SK-N-SH treated with all-trans-retinoic acid at 6 μM for 48 hours (cell line): ENCODE measurements at regions not wholly inside any gene's neighbourhood (a gene's known extent, or its start where the extent isn't known, plus 50 kb on each side); places are given as distances from the start of the nearest gene placed in this dataset.

Experiments
- ATAC-seq: fragments of 200-7000 bp; cut with Tn5 transposase; 3 replicates; pipeline ENCODE4 v1.9.1; 2020; ENCODE audit warnings: mild to moderate bottlenecking, moderate library complexity
- ARNTL ChIP-seq: fragments of 450-650 bp; formaldehyde crosslinking; IDR thresholded peaks from 2 replicates; pipeline ENCODE4 v1.5.0; 2020; ENCODE audit warnings: low read depth, mild to moderate bottlenecking, moderate library complexity, borderline replicate concordance
- BACH2 ChIP-seq: fragments of 250-450 bp; sonication (Bioruptor Pico); IDR thresholded peaks from 2 replicates; pipeline ENCODE4 v1.9.0; 2021; ENCODE audit warnings: mild to moderate bottlenecking, borderline replicate concordance
- CREB5 ChIP-seq: fragments of 250-450 bp; sonication (Bioruptor Pico); IDR thresholded peaks from 2 replicates; pipeline ENCODE4 v1.5.1; 2020; ENCODE audit warnings: low read depth, mild to moderate bottlenecking, moderate library complexity
- CSDC2 ChIP-seq: fragments of 250-450 bp; sonication (Bioruptor Pico); IDR thresholded peaks from 2 replicates; pipeline ENCODE4 v1.5.0; 2020; ENCODE audit warnings: mild to moderate bottlenecking, moderate library complexity
- CSRNP3 ChIP-seq: fragments of 250-450 bp; sonication (Bioruptor Pico); IDR thresholded peaks from 2 replicates; pipeline ENCODE4 v1.5.1; 2021; ENCODE audit warnings: mild to moderate bottlenecking, moderate library complexity
- ESRRG ChIP-seq: fragments of 250-450 bp; sonication (Bioruptor Pico); IDR thresholded peaks from 2 replicates; pipeline ENCODE4 v1.6.1; 2021; ENCODE audit warnings: mild to moderate bottlenecking
- GLIS3 ChIP-seq: fragments of 250-450 bp; sonication (Bioruptor Pico); IDR thresholded peaks from 2 replicates; pipeline ENCODE4 v1.5.0; 2020; ENCODE audit warnings: mild to moderate bottlenecking, moderate library complexity
- ISL1 ChIP-seq: fragments of 250-450 bp; sonication (Bioruptor Pico); IDR thresholded peaks from 2 replicates; pipeline ENCODE4 v2.1.2; 2022; ENCODE audit warnings: mild to moderate bottlenecking, moderate library complexity
- OSR1 ChIP-seq: fragments of 250-450 bp; sonication (Bioruptor Pico); IDR thresholded peaks from 2 replicates; pipeline ENCODE4 v1.8.0; 2022; ENCODE audit warnings: moderate library complexity, mild to moderate bottlenecking, inconsistent platforms
- PATZ1 ChIP-seq: fragments of 250-450 bp; sonication (Bioruptor Pico); IDR thresholded peaks from 2 replicates; pipeline ENCODE4 v1.8.0; 2020; ENCODE audit warnings: mild to moderate bottlenecking, moderate library complexity, borderline replicate concordance
- POU6F1 ChIP-seq: fragments of 250-450 bp; sonication (Bioruptor Pico); IDR thresholded peaks from 2 replicates; pipeline ENCODE4 v1.8.0; 2021; ENCODE audit warnings: low read depth, mild to moderate bottlenecking, moderate library complexity, borderline replicate concordance
- PPARA ChIP-seq: fragments of 250-450 bp; sonication (Bioruptor Pico); IDR thresholded peaks from 2 replicates; pipeline ENCODE4 v1.5.0; 2020; ENCODE audit warnings: mild to moderate bottlenecking, borderline replicate concordance
- SNAI2 ChIP-seq: fragments of 250-450 bp; sonication (Bioruptor Pico); IDR thresholded peaks from 2 replicates; pipeline ENCODE4 v1.5.0; 2020; ENCODE audit warnings: mild to moderate bottlenecking, moderate library complexity
- TCF4 ChIP-seq: fragments of 250-450 bp; sonication (Bioruptor Pico); IDR thresholded peaks from 2 replicates; pipeline ENCODE4 v1.8.0; 2021; ENCODE audit warnings: mild to moderate bottlenecking, moderate library complexity, borderline replicate concordance
- TOX ChIP-seq: fragments of 250-450 bp; sonication (Bioruptor Pico); IDR thresholded peaks from 2 replicates; pipeline ENCODE4 v1.8.0; 2021; ENCODE audit warnings: mild to moderate bottlenecking, moderate library complexity, borderline replicate concordance
- ZC3H10 ChIP-seq: fragments of 250-450 bp; sonication (Bioruptor Pico); IDR thresholded peaks from 2 replicates; pipeline ENCODE4 v1.5.1; 2021; ENCODE audit warnings: mild to moderate bottlenecking, moderate library complexity
- ZFP3 ChIP-seq: fragments of 250-450 bp; sonication (Bioruptor Pico); IDR thresholded peaks from 2 replicates; pipeline ENCODE4 v1.5.0; 2020; ENCODE audit warnings: mild to moderate bottlenecking, moderate library complexity
- ZNF565 ChIP-seq: fragments of 450-650 bp; formaldehyde crosslinking; conservative IDR thresholded peaks from 2 replicates; pipeline ENCODE4 v1.5.0; 2020; ENCODE audit warnings: low read depth, mild to moderate bottlenecking, moderate library complexity
- ZNF70 ChIP-seq: fragments of 450-650 bp; formaldehyde crosslinking; IDR thresholded peaks from 2 replicates; pipeline ENCODE4 v1.5.0; 2020; ENCODE audit warnings: mild to moderate bottlenecking, moderate library complexity
- ZNF8 ChIP-seq: fragments of 450-650 bp; formaldehyde crosslinking; IDR thresholded peaks from 2 replicates; pipeline ENCODE4 v1.5.0; 2020; ENCODE audit warnings: mild to moderate bottlenecking, moderate library complexity
- TF ChIP-seq, protein P1 (sequence below): fragments of 250-450 bp; sonication (Bioruptor Pico); IDR thresholded peaks from 2 replicates; pipeline ENCODE4 v1.5.0; 2020; ENCODE audit warnings: mild to moderate bottlenecking, moderate library complexity

GRCh38 chr21:41110664-41111063 lies 57.3 kb upstream of the BACE2 start:
- no peak for TF ChIP-seq ISL1 (CRISPR knock-in tag)
- no peak for TF ChIP-seq CREB5
- no peak for TF ChIP-seq OSR1
- TF ChIP-seq ZNF565 (CRISPR knock-in tag): no peak
- TF ChIP-seq ZNF70 (CRISPR knock-in tag): no peak
- TF ChIP-seq POU6F1 (CRISPR knock-in tag): no peak
- no peak for TF ChIP-seq ARNTL (CRISPR knock-in tag)
- TF ChIP-seq CSRNP3 (CRISPR knock-in tag): no peak
- no peak for TF ChIP-seq ZNF8 (CRISPR knock-in tag)
- TF ChIP-seq ZC3H10 (CRISPR knock-in tag): no peak
- no peak for TF ChIP-seq CSDC2 (CRISPR knock-in tag)

GRCh38 chr21:41111681-41112080 lies 56.3 kb upstream of the BACE2 start:
- ATAC-seq: no peak
- no peak for TF ChIP-seq TOX (CRISPR knock-in tag)
- no peak for TF ChIP-seq ZFP3 (CRISPR knock-in tag)
- TF ChIP-seq BACH2: no peak
- TF ChIP-seq ZNF565 (CRISPR knock-in tag): no peak

More at GRCh38 chr21:41110664-41111063, 57.3 kb upstream of the BACE2 start:
- ATAC-seq: no peak

- TF ChIP-seq POU6F1 (CRISPR knock-in tag) (no peak), ARNTL (CRISPR knock-in tag) (no peak), ISL1 (CRISPR knock-in tag) (no peak), PATZ1 (CRISPR knock-in tag) (no peak), ZFP3 (CRISPR knock-in tag) (no peak), TCF4 (CRISPR knock-in tag) (no peak), ZC3H10 (CRISPR knock-in tag) (no peak), ZNF8 (CRISPR knock-in tag) (no peak), BACH2 (no peak), CREB5 (no peak), ZNF70 (CRISPR knock-in tag) (no peak), CSDC2 (CRISPR knock-in tag) (no peak), ESRRG (no peak), ZNF565 (CRISPR knock-in tag) (no peak), OSR1 (no peak), GLIS3 (CRISPR knock-in tag) (no peak), SNAI2 (CRISPR knock-in tag) (no peak), PPARA (CRISPR knock-in tag) (no peak), TOX (CRISPR knock-in tag) (no peak)
- TF ChIP-seq, protein P1, sequence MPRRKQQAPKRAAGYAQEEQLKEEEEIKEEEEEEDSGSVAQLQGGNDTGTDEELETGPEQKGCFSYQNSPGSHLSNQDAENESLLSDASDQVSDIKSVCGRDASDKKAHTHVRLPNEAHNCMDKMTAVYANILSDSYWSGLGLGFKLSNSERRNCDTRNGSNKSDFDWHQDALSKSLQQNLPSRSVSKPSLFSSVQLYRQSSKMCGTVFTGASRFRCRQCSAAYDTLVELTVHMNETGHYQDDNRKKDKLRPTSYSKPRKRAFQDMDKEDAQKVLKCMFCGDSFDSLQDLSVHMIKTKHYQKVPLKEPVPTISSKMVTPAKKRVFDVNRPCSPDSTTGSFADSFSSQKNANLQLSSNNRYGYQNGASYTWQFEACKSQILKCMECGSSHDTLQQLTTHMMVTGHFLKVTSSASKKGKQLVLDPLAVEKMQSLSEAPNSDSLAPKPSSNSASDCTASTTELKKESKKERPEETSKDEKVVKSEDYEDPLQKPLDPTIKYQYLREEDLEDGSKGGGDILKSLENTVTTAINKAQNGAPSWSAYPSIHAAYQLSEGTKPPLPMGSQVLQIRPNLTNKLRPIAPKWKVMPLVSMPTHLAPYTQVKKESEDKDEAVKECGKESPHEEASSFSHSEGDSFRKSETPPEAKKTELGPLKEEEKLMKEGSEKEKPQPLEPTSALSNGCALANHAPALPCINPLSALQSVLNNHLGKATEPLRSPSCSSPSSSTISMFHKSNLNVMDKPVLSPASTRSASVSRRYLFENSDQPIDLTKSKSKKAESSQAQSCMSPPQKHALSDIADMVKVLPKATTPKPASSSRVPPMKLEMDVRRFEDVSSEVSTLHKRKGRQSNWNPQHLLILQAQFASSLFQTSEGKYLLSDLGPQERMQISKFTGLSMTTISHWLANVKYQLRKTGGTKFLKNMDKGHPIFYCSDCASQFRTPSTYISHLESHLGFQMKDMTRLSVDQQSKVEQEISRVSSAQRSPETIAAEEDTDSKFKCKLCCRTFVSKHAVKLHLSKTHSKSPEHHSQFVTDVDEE (CRISPR knock-in tag): no peak
- ATAC-seq: no peak
These were observed 54.9 kb upstream of the BACE2 start for GRCh38 chr21:41112740-41113692.
